Mammary epithelial cell (primary cell): ENCODE measurements at regions not wholly inside any gene's neighbourhood (a gene's known extent, or its start where the extent isn't known, plus 50 kb on each side); places are given as distances from the start of the nearest gene placed in this dataset.

Source experiments
- EZH2 ChIP-seq: IDR thresholded peaks from 2 replicates; pipeline ENCODE4 v1.6.1; 2012; ENCODE audit warnings: low read length, inconsistent platforms, borderline replicate concordance
- TF ChIP-seq, protein P1 (sequence below), 2 donors: IDR thresholded peaks in 1 of 2; conservative IDR thresholded peaks in 1 of 2; 2 replicates each; pipeline ENCODE4 v1.5.1; 2011 to 2012; ENCODE audit warnings: inconsistent platforms in 2 of 2, low read length in 2 of 2, mild to moderate bottlenecking in 2 of 2, control low read depth in 1 of 2, low read depth in 1 of 2; ENCODE audit not compliant: insufficient read depth in 1 of 2; ENCODE audit errors: extremely low read depth in 1 of 2

DNA sequence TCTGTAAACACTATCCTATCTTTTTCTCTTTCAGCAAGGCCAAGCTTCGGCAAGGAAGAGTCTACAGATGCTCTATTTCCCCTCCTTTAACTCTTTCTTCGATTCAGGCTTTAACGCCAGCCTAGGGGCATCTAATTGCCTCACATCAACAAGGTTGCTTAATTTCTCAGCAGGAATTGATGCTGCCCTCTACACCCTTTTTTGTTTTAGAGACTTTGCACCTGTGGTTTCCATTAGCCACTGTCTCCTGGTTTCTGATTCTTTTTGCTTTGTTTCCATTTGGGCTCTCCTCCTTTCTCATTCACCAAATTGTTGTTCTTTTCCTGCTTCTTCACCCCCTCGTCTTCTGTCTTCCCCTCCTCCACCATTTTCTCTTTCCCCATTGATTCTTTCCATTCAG is 202.4 kb upstream of the HMCN1 start:
- no peak for TF ChIP-seq EZH2
- TF ChIP-seq, protein P1, sequence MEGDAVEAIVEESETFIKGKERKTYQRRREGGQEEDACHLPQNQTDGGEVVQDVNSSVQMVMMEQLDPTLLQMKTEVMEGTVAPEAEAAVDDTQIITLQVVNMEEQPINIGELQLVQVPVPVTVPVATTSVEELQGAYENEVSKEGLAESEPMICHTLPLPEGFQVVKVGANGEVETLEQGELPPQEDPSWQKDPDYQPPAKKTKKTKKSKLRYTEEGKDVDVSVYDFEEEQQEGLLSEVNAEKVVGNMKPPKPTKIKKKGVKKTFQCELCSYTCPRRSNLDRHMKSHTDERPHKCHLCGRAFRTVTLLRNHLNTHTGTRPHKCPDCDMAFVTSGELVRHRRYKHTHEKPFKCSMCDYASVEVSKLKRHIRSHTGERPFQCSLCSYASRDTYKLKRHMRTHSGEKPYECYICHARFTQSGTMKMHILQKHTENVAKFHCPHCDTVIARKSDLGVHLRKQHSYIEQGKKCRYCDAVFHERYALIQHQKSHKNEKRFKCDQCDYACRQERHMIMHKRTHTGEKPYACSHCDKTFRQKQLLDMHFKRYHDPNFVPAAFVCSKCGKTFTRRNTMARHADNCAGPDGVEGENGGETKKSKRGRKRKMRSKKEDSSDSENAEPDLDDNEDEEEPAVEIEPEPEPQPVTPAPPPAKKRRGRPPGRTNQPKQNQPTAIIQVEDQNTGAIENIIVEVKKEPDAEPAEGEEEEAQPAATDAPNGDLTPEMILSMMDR (conservative IDR thresholded peaks at IDR 0.05 in 1 of 2, IDR thresholded peaks at IDR 0.05 in 1 of 2; ENCODE audit: extremely low read depth in 1 of 2, insufficient read depth in 1 of 2, low read depth in 1 of 2, low read length in 2 of 2), result no peak
